GM06990 (cell line): ENCODE measurements at regions not wholly inside any gene's neighbourhood (a gene's known extent, or its start where the extent isn't known, plus 50 kb on each side); places are given as distances from the start of the nearest gene placed in this dataset.

Experiments
- DNase-seq: peaks from one replicate; pipeline ENCODE4 v3.0.0-alpha.2; 2011; ENCODE audit not compliant: insufficient read length; ENCODE audit errors: extremely low read depth
- H3K27me3 ChIP-seq: replicated peaks from 2 replicates; pipeline ENCODE4 v1.6.0; 2011; ENCODE audit warnings: low read length; ENCODE audit not compliant: control insufficient read depth, insufficient read depth
- H3K36me3 ChIP-seq: 2 replicates; pipeline ENCODE4 v1.5.1; 2011; ENCODE audit warnings: low read length; ENCODE audit not compliant: control insufficient read depth, insufficient read depth
- H3K4me3 ChIP-seq: replicated peaks from 2 replicates; pipeline ENCODE4 v1.5.1; 2011; ENCODE audit warnings: low read depth, mild to moderate bottlenecking, control low read depth, low read length
- CTCF ChIP-seq: IDR thresholded peaks from 2 replicates; pipeline ENCODE4 v1.5.1; 2011; ENCODE audit warnings: low read length, control low read depth, mild to moderate bottlenecking, inconsistent platforms; ENCODE audit not compliant: insufficient read depth, poor library complexity, severe bottlenecking

DNA sequence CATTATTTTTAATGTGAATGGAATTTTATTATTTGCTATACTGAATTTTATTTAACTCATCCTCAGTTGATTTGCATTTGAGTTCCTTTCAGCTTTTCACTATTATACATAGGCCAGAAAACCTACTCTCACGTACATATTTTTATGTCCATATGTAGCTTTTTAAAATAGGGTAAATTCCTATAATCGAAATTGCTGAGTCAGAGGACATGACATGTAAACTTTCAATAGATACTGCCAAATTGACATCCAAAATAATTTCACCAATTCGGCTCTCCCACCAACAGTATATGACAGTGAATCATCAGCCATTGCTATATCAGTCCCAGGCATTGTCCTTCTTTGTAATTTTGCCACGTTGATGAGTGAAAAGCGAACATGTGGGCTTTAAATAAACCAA, 222.5 kb downstream of the SQOR start:
- DNase-seq: no peak
- no peak for TF ChIP-seq CTCF
- Histone ChIP-seq H3K4me3 (no peak overlapping the region), H3K36me3 (no peaks in the 10 kb centered on the region), H3K27me3 (no peaks in the 10 kb centered on the region)

DNA sequence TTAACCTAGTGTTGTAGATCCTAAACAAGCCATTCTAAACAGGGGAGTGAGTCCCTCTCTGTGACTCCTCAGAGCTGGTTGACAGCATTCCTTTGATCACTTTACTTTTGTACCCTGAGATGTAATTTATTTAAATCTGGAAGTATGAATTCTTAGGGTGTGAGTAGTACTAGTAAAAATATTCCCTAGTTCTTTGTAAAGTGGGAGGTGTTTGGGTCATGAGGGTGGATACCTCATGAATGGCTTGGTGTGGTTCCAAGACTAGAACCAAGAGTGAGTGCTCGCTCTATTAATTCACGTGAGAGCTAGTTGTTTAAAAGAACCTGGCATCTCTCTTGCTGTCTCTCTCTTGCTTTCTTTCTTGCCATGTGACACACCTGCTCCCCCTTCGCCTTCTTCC, 223.7 kb downstream of the SQOR start:
- no peak for DNase-seq
- no peak for TF ChIP-seq CTCF
- H3K4me3 ChIP-seq: no peak overlapping the region
- no peaks in the 10 kb centered on the region for H3K27me3 ChIP-seq
- H3K36me3 ChIP-seq: no peaks in the 10 kb centered on the region

GRCh38 chr15:45862034-45862433, 227.2 kb downstream of the SQOR start:
- Histone ChIP-seq H3K4me3 (no peak overlapping the region), H3K27me3 (no peaks in the 10 kb centered on the region), H3K36me3 (no peaks in the 10 kb centered on the region)
- TF ChIP-seq CTCF: no peak
- no peak for DNase-seq

- TF ChIP-seq CTCF: no peak
- H3K4me3 ChIP-seq: no peak overlapping the region
- no peaks in the 10 kb centered on the region for H3K36me3 ChIP-seq
- no peak for DNase-seq
- no peaks in the 10 kb centered on the region for H3K27me3 ChIP-seq
These were observed 229.2 kb downstream of the SQOR start for GRCh38 chr15:45863881-45864580.

DNA sequence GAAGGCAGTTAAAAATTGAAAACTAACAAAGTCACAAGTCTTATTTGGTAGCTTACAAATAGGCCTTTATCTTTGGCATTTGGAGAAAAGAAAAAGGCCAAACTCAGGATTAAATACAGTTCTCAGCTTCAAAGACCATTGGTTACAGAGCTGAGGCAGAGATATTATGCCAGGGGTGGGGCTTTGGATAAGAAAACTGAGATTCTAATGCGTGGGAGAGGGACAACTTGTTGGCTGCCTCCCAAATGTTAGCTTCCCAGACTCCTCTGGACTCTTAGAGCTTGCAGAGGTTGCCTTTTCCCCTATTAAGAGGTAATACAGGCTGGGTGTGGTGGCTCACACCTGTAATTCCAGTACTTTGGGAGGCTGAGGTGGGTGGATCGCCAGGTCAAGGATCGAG, 231.8 kb downstream of the SQOR start:
- H3K36me3 ChIP-seq: no peaks in the 10 kb centered on the region
- no peaks in the 10 kb centered on the region for H3K27me3 ChIP-seq
- H3K4me3 ChIP-seq: no peak overlapping the region
- TF ChIP-seq CTCF: no peak
- no peak for DNase-seq

DNA sequence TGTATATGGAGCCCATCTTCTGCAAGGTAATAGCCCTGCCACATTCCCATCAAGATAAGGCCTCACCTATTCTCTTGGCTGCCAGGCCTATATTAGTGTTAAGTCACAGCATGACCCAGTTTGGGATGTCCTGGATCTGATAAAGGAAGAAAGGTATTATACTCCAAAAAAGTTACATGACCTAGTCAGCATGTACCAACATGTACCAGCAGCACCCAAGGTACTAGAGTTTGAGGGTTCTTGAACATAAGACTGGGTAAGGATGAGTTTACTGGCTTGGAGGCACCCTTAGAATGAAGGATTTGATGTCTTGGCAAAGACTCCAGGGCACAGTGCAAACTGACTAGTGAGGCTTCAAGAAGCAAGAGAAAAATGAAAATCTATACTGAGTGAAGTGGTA, 232.5 kb downstream of the SQOR start:
- DNase-seq: no peak
- no peak for TF ChIP-seq CTCF
- no peak overlapping the region for H3K4me3 ChIP-seq
- H3K27me3 ChIP-seq: no peaks in the 10 kb centered on the region
- H3K36me3 ChIP-seq: no peaks in the 10 kb centered on the region
